HG03432 (cell line): ENCODE measurements at regions not wholly inside any gene's neighbourhood (a gene's known extent, or its start where the extent isn't known, plus 50 kb on each side); places are given as distances from the start of the nearest gene placed in this dataset.
A peak's percentile ranks its signal among the peaks of the same experiment; 100 is the strongest.

Experiments used
- ATAC-seq: cut with Tn5 transposase; IDR thresholded peaks from one replicate; pipeline ENCODE4 v1.9.1; 2021; ENCODE audit warnings: mild to moderate bottlenecking, moderate library complexity; ENCODE audit not compliant: unreplicated experiment

GRCh38 chr9:36463467-36463866 is 63.4 kb upstream of the RNF38 start:
- no peak for ATAC-seq

GRCh38 chr9:36462245-36462644 is 62.2 kb upstream of the RNF38 start:
- no peak for ATAC-seq

GRCh38 chr9:36461323-36461722 is 61.3 kb upstream of the RNF38 start:
- no peak for ATAC-seq

GRCh38 chr9:36458430-36458915 is 58.4 kb upstream of the RNF38 start:
- peak; percentile 69 for ATAC-seq

GRCh38 chr9:36457836-36458429 is 57.9 kb upstream of the RNF38 start:
- ATAC-seq: no peak

GRCh38 chr9:36456480-36457065 is 56.5 kb upstream of the RNF38 start:
- ATAC-seq: no peak

GRCh38 chr9:36451949-36452348 is 51.9 kb upstream of the RNF38 start:
- ATAC-seq: no peak

GRCh38 chr9:36450110-36450732 is 50.2 kb upstream of the RNF38 start:
- no peak for ATAC-seq
